ENCODE measurements at regions not wholly inside any gene's neighbourhood (a gene's known extent, or its start where the extent isn't known, plus 50 kb on each side); places are given as distances from the start of the nearest gene placed in this dataset.

- H2AFZ ChIP-seq (ENCODE audit: low read depth, low read length), result no peak overlapping the region
- DNase-seq (no peak), ATAC-seq (ENCODE audit: insufficient read depth, low read depth) (peak; percentile 64)
- H3K9ac ChIP-seq (ENCODE audit: low read depth, low read length), result no peak overlapping the region
- no peak for TF ChIP-seq CTCF (IDR thresholded peaks at IDR 0.05; ENCODE audit: borderline replicate concordance, extremely low read depth, low read length, poor library complexity, severe bottlenecking)
- TF ChIP-seq EZH2 (IDR thresholded peaks at IDR 0.05; ENCODE audit: borderline replicate concordance, low read depth, low read length, severe bottlenecking), result no peak
- H4K20me1 ChIP-seq (ENCODE audit: insufficient read depth, low read length), result no peaks in the 10 kb centered on the region
- no peak overlapping the region for H3K4me2 ChIP-seq (ENCODE audit: insufficient read depth, low read length)
- H3K4me1 ChIP-seq (ENCODE audit: insufficient read depth, low read length), result peaks cover 14% of the 10 kb centered on the region
- H3K4me3 ChIP-seq (ENCODE audit: low read depth in 1 of 2, low read length in 2 of 2), result no peak overlapping the region
- 0 out of 2 replicates have a peak overlapping the region, but pooled peaks have one; percentile 4 for H3K27ac ChIP-seq (ENCODE audit: low read length)
- peaks cover 70% of the 10 kb centered on the region for H3K36me3 ChIP-seq (ENCODE audit: insufficient read depth, low read length)
- H3K9me3 ChIP-seq (ENCODE audit: insufficient read depth, low read length, severe bottlenecking), result no peaks in the 10 kb centered on the region
- no peaks in the 10 kb centered on the region for H3K27me3 ChIP-seq (ENCODE audit: insufficient read depth, low read length, poor library complexity)
- peaks cover 4% of the 10 kb centered on the region; the same call in 1 of the 2 replicates for H3K79me2 ChIP-seq (ENCODE audit: insufficient read depth, low read length)
Observed at GRCh38 chr17:68125111-68125870, 89.8 kb downstream of the KPNA2 start.

GRCh38 chr17:68127914-68128313 is 92.4 kb downstream of the KPNA2 start:
- H3K9me3 ChIP-seq (ENCODE audit: insufficient read depth, low read length, severe bottlenecking), result no peaks in the 10 kb centered on the region
- ATAC-seq (ENCODE audit: insufficient read depth, low read depth) (no peak), DNase-seq (no peak)
- H3K27me3 ChIP-seq (ENCODE audit: insufficient read depth, low read length, poor library complexity), result no peaks in the 10 kb centered on the region
- no peak overlapping the region for H2AFZ ChIP-seq (ENCODE audit: low read depth, low read length)
- H3K36me3 ChIP-seq (ENCODE audit: insufficient read depth, low read length), result peaks cover 66% of the 10 kb centered on the region
- no peak overlapping the region for H3K4me3 ChIP-seq (ENCODE audit: low read depth in 1 of 2, low read length in 2 of 2)
- H4K20me1 ChIP-seq (ENCODE audit: insufficient read depth, low read length), result no peaks in the 10 kb centered on the region
- H3K4me1 ChIP-seq (ENCODE audit: insufficient read depth, low read length), result peaks cover 14% of the 10 kb centered on the region
- TF ChIP-seq EZH2 (IDR thresholded peaks at IDR 0.05; ENCODE audit: borderline replicate concordance, low read depth, low read length, severe bottlenecking) (no peak), CTCF (IDR thresholded peaks at IDR 0.05; ENCODE audit: borderline replicate concordance, extremely low read depth, low read length, poor library complexity, severe bottlenecking) (no peak)
- H3K27ac ChIP-seq (ENCODE audit: low read length), result no peak overlapping the region
- no peak overlapping the region for H3K4me2 ChIP-seq (ENCODE audit: insufficient read depth, low read length)
- H3K79me2 ChIP-seq (ENCODE audit: insufficient read depth, low read length), result peaks cover 4% of the 10 kb centered on the region; the same call in 1 of the 2 replicates
- no peak overlapping the region for H3K9ac ChIP-seq (ENCODE audit: low read depth, low read length)

GRCh38 chr17:68131456-68131855 is 95.9 kb downstream of the KPNA2 start:
- TF ChIP-seq EZH2 (IDR thresholded peaks at IDR 0.05; ENCODE audit: borderline replicate concordance, low read depth, low read length, severe bottlenecking) (no peak), CTCF (IDR thresholded peaks at IDR 0.05; ENCODE audit: borderline replicate concordance, extremely low read depth, low read length, poor library complexity, severe bottlenecking) (no peak)
- Histone ChIP-seq H3K9me3 (ENCODE audit: insufficient read depth, low read length, severe bottlenecking) (no peaks in the 10 kb centered on the region), H3K27ac (ENCODE audit: low read length) (no peak overlapping the region), H3K9ac (ENCODE audit: low read depth, low read length) (no peak overlapping the region), H3K4me1 (ENCODE audit: insufficient read depth, low read length) (no peaks in the 10 kb centered on the region), H3K36me3 (ENCODE audit: insufficient read depth, low read length) (peaks cover 61% of the 10 kb centered on the region), H3K79me2 (ENCODE audit: insufficient read depth, low read length) (peaks cover 2% of the 10 kb centered on the region; the same call in 1 of the 2 replicates), H4K20me1 (ENCODE audit: insufficient read depth, low read length) (0 out of 2 replicates have a peak, but pooled peaks cover 3% of the 10 kb centered on the region), H3K4me3 (ENCODE audit: low read depth in 1 of 2, low read length in 2 of 2) (no peak overlapping the region), H2AFZ (ENCODE audit: low read depth, low read length) (no peak overlapping the region), H3K4me2 (ENCODE audit: insufficient read depth, low read length) (no peak overlapping the region), H3K27me3 (ENCODE audit: insufficient read depth, low read length, poor library complexity) (no peaks in the 10 kb centered on the region)
- no peak for ATAC-seq (ENCODE audit: insufficient read depth, low read depth)
- DNase-seq, result no peak

Data from DND-41 (cell line).